ENCODE measurements at regions not wholly inside any gene's neighbourhood (a gene's known extent, or its start where the extent isn't known, plus 50 kb on each side); places are given as distances from the start of the nearest gene placed in this dataset.

DNA sequence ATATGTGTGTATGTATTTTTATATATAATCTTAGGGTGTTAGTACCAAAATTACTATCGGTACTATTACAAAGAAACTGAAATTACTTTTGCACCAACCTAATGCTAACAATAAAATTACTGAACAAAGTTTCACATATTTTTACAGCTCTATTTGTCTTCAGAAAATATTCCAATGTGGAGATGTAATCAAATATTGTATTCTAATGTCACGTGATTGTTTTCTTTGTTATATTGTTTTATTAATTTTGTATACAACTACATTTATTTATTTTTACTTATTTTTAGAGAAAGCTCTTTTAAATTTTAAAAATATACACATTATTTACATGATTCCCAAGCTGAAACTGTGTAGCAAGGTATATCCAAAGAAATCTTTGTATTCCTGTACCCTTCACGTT is 227.1 kb upstream of the KLF12 start:
- TF ChIP-seq CBX5 (IDR thresholded peaks at IDR 0.05; ENCODE audit: low read depth): no peak
- TF ChIP-seq HDGF (IDR thresholded peaks at IDR 0.05): no peak
- TF ChIP-seq, protein P1, sequence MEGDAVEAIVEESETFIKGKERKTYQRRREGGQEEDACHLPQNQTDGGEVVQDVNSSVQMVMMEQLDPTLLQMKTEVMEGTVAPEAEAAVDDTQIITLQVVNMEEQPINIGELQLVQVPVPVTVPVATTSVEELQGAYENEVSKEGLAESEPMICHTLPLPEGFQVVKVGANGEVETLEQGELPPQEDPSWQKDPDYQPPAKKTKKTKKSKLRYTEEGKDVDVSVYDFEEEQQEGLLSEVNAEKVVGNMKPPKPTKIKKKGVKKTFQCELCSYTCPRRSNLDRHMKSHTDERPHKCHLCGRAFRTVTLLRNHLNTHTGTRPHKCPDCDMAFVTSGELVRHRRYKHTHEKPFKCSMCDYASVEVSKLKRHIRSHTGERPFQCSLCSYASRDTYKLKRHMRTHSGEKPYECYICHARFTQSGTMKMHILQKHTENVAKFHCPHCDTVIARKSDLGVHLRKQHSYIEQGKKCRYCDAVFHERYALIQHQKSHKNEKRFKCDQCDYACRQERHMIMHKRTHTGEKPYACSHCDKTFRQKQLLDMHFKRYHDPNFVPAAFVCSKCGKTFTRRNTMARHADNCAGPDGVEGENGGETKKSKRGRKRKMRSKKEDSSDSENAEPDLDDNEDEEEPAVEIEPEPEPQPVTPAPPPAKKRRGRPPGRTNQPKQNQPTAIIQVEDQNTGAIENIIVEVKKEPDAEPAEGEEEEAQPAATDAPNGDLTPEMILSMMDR (IDR thresholded peaks at IDR 0.05 in 2 of 3, conservative IDR thresholded peaks at IDR 0.05 in 1 of 3; ENCODE audit: control insufficient read depth in 2 of 3, extremely low read depth in 1 of 3, insufficient read depth in 1 of 3, low read depth in 3 of 3, low read length in 3 of 3): no peak
- TF ChIP-seq MEF2A (IDR thresholded peaks at IDR 0.05; ENCODE audit: insufficient read depth, low read depth, low read length): no peak
